ENCODE measurements at regions not wholly inside any gene's neighbourhood (a gene's known extent, or its start where the extent isn't known, plus 50 kb on each side); places are given as distances from the start of the nearest gene placed in this dataset.

DNA sequence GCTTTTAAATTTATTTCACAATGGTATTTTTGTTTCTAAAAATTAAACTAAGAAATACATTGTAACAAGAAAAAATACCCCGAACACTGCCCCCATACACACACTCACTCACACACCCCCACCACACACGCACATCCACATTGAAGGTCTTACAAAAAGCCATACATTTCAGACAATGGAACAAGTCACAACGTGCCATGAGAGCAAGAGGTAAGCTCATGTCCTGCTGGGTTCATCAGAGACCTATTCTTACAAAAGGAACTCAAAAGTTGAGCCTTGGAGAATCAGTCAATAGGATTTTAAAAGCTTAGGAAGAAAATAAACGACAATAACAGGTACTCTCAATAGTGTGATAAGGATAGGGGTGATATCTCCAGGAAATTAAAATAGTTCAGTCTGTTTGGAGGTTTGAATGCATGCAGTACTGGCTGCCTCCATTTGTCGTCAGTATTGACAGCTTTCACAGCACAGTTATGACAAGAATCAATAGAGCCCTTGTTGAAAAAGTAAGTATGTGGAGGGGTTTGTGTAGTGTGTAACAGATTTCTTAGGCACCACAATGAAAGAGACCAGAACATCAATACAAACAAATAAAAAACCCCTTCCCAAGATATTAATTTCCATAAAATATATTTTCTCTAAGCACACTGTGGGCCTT, 1826.2 kb upstream of the CDH6 start:
- DNase-seq, result no peak

DNA sequence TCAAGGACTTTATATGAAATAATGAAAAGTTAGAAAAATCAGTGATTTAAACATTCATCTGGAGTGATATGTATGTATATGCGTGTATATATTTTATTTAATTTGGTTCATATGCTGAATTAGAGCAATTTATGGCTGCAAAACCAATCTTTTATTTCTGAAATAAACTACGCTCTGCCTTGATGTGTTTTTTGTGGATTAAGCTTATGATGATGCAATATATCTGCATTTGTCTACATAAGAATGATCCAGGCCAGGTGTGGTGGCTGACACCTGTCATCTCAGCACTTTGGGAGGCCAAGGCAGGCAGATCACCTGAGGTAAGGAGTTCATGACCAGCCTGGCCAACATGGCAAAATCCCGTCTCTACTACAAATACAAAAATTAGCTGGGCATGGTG, 1842.3 kb upstream of the CDH6 start:
- no peak for DNase-seq

DNA sequence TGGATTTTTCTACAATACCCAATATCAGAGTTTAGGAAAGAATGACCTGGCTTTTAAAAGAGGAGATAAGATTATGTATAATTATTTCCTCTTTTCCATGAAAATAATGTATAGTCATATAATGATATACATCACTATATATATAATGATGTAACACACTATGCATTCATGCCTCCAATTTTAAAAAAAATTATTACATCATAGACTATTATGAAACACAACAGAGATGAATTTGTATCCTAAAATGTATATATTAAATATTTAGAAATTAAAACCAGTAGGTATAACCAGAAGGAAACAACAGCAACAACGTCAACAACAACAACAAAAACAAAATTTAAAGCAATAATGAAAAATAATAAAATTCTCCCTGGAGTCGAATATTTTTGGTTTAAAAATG, 1856.5 kb upstream of the CDH6 start:
- no peak for DNase-seq

DNA sequence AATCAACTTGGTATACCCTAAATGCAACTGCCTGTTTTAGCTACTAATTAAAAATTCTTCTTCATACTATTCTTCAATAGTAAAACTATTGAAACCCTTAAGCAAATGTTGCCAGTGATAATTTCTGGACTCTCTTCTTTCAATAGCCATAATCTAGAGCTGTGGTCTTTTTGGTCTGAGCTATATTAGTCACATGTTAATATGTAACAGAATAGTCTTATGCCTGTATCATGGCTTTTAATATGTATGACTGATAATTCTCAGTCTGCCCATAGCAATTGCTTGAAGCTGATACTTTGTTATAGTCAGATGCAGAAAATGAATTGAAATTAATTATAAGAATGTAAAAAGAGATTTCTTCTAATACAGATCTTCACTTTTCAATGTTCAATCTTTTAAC, 1871.9 kb upstream of the CDH6 start:
- DNase-seq, result no peak

DNA sequence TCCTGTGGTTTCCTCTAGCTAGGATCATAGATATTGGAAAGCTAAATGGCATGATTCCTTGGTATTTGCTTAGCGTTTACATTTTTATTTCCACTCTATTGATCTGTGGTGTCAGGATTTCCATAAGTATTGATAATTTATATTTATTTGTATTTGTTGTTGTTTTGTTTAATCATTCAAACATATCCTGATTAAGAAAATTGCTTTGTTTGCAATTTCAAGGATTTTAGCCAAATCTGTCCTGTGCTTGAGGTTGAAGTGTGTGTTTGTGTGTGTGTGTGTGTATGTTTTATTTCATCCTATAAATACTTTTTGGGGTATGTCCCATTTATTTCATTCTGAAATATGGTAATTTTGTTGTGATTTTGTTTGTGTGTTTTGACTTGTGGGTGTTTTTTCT, 1884.1 kb upstream of the CDH6 start:
- DNase-seq, result no peak

DNA sequence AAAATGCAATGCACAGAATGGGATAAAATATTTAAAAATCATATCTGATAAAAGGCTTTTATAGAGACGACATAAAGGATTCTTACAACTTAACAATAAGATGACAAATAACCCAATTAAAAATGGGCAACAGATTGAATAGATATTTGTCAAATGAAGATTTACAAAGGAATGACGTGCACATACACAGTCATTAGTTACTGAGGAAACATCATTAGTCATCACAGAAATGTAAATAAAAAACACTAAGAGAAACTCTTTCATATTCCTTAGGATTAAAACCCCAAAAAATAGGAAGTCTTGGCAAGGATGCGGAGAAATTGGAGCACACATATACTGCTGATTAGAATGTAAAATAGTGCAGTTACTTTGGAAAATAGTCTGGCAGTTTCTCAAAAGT, 1886.0 kb upstream of the CDH6 start:
- no peak for DNase-seq

DNA sequence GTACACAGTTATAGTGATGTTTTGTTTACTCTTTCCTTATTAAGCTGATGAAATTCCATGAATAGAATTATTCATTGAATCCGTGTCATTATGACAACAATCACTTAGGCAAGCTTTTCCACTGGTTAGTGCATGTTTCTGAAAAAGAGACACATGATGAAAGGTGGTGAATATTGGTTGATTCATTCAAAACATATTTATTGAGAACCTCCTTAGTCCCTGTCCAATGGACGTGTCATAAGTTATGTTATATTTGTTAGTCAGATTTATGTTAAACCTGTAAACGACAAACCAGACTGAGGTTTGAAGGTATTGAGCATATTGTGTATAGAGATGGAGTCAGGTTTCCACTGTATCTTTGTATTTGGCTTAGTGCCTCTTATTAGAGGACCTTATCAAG, 1888.9 kb upstream of the CDH6 start:
- no peak for DNase-seq

DNA sequence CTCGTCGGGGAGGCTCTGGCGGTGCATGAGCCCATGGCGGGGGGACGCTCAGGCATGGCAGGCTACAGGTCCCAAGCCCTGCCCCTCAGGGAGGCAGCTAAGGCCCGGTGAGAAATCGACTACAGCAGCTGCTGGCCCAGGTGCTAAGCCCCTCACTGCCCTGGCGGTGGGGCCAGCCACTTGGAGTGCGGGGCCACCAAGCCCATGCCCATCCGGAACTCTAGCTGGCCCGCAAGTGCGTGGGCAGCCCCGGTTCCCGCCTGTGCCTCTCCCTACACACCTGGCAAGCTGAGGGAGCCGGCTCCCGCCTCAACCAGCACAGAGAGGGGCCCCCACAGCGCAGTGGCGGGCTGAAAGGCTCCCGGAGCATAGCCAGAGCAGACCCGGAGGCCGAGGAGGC, 1896.9 kb upstream of the CDH6 start:
- DNase-seq, result no peak

DNA sequence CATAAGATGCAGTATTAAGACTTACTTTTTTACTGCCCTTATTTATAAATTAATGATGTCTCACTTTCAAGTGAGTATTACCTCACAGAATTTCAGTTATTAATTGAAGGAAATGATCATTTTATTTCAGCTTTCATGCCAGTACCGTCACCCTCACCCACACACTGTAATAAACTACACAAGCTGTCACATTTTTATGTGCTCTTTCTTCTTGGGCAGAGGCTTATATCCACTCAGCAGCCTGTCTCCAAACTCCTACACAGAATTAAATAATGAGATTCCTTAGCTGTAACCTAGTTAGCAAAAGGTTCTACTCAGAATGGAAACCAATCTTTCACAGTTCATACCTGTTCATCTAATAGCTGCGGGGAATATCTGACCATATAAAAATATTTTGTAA, 1915.8 kb upstream of the CDH6 start:
- DNase-seq, result no peak

DNA sequence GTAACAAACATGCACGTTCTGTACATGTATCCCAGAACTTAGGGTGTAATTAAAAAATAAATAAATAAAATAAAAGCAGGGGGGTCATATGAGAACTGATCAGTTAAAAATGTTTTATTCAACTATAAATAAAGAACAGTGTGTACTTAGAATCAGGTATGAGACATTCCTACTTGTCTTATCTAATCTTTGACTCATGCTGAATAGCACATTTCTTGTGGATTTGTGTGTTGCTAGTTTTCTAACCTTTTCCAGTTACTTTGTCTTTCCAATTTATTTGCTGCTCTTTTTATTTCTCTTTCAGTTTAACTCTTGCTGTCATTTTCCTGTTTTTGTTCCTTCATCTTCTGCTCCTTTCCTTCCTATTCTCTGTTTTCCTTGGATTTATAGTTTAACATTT, 1917.1 kb upstream of the CDH6 start:
- DNase-seq, result no peak

DNA sequence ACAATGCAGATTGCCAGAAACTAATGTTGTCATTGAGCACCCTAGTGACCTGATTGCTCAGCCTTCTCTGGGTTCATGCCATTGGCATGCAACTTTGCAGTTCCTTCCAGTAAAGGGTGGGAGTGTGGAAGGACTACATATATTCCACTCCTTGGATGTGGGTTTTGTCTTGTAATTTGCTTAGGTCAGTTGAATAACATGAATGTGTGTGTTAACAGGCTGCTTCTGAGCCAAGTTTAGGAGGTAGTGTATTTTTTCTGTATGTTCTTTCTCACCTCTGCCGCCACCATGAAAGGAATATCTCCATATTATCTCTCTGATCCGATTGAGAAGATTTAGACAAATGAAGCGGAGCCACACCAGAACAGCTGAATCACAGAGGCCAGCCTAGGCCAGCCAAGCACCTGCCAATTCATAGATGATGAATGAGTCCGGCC, 1929.6 kb upstream of the CDH6 start:
- no peak for DNase-seq

DNA sequence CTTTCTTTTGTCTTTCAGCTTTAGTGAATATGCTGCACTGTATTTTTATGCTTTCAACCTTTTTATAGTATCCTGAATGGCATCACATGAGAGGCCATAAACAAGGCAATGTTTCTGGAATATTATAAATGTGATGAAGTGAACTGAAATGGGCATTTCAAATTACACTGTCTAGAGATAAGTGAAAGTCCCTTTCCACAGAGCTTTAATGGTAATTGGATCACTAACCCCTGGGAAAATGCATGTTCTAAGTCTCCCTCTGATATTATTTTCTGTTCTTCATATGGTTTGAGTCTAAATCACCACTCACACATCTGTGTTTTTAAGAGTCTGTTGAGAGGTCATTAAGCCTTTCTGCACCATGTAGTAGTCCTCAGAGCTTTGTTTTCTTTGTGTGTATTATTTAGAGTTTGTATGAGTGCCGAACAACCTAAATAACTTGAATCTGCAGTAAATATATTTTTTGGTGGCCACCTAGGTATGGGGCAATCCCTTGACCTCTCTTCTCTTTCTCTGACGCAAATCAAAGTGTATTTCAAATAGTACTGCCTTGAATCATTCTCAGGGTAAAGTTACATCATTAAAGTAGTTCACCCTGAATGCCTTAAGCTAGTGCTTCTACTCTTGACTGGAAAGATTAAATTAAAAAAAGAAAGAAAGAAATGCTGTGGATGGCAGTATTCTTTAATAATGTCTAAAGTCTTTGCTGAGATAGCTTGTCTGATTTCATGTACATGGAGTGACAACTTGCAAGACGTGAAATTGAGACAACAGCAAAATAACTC, 1931.0 kb upstream of the CDH6 start:
- no peak for DNase-seq

DNA sequence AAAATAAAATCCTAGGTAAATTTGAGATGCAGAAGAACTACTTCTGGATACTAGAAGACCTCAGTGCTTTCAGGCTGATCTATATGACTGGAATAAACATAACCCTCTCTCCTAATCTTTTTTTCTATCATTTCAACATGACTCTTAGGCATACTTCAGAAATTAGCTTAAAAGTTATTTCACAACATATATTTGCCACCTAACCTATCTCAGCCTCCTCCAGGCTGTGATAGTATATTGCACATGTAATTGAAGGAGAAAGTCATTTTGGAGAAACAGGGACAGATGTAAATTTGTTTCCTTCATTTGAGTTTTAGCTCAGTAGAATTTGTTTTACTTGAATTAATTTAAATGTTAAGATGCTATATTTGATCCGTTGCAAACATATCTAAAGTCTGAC, 1932.3 kb upstream of the CDH6 start:
- DNase-seq, result no peak

DNA sequence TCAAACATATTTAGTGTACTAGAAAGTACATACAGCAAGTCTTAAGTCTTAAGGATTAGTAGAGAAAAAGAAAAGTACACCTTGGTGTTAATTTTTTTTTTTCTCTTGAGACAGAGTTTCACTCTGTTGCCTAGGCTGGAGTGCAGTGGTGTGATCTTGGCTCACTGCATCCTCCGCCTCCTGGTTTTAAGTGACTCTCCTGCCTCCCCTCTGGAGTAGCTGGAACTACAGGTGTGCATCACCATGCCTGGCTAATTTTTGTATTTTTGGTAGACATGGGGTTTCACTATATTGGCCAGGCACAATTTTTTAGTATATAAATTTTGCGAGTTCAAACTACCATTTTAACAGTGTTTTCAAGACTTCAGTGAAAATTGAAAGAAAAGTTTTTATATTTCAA, 1941.1 kb upstream of the CDH6 start:
- DNase-seq, result no peak

DNA sequence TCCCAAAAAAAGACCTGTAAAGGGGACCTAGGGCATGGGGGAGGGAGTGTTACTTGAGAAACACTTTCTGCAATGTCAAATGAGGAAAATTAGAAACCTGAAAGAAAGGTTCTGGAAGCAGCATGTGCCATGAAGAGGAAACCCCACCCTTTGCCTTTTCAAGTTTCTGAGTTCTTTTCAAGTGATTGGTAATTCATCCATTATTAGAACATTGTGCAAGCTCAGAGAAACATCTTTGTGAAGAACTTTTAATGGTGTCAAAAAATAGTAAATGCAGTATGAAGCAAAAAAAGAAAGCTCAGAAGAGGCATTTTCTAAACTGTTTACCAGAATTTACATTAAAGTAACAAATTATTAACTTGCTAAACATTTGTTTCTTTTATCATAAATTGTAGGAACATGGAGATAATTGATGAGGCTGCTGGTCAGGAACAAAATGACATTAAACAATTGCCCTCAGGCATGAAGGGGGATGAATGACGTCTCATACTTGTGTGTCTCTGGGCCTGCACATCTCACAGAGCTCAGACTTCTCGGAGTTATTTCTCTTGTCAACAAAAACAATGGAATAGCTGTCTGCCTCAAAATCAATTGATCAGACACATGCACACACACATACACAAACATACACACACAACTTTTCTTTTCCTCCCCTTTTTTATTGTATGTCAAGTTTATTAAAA, 1946.0 kb upstream of the CDH6 start:
- DNase-seq, result no peak

DNA sequence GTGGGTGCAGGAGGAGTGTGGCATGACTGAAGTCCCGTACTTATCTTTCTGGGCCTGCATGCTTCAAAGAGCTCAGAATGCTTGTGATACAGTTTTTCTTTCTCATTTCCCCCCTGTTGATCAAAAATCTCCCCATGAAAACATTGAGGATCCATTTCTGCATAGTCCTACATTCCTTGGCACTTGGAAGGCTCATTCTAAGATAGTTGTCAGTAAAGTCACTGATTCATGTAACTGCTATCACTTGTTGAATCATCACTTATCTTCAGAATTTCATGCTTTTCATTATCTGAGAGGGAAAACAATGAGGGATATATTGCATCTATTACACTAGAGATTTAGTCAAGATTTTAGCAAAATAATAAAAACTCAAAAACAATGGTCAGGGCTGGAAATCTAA, 1953.1 kb upstream of the CDH6 start:
- DNase-seq, result no peak

DNA sequence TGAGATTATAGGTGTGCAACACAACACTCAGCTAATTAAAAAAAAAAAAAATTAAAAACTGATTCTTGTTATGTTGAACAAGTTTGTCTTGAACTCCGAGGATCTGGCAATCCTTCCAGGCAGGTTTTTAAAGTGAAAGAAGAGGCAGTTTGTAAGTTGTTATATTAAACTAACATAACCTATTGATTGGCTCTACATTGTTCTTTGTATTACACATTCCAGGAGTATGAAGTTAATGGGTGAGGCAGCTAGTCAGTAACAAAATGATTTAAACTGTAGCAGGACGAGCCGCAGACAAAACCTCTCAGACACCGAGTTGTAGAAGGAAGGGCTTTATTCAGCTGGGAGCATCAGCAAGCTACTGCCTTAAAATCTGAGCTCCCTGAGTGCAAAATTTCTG, 1953.9 kb upstream of the CDH6 start:
- no peak for DNase-seq

DNA sequence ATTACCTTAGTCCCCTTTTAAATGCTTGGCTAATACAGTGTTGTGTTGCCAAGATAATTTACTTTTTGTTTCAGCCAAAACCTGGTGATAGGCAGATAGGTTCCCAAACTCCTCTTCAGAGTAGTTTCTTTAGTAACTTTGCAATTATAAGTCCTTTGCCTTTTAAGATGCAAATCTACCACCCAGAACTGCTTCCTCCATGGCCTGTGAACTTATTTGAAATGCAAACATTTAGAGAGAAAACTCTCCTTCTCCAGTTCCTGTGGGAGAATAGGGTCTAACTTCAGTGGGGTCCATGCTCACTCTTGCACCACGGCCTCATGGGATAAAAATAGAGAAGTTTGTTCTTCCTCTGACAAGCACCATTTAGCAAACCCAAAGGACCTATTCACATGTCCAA, 1955.4 kb upstream of the CDH6 start:
- no peak for DNase-seq

DNA sequence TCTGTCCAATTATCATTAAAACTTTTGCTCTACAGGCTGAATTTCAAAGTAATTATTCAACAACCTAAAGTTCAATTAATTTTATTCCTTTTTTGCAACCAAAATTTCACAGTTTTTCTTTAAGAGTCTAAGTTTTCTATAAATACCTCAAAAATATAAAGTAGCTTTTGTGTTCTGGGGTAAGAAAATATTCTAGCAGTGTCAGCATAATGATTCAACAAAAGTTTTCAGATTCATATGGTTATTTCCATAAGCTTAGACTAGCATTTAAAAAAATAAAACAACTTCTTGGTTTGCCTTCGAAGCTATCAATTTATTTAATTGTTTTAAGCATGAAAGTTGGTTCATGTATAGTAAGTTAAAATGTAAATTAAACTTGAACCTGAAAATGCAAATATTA, 1962.3 kb upstream of the CDH6 start:
- no peak for DNase-seq

DNA sequence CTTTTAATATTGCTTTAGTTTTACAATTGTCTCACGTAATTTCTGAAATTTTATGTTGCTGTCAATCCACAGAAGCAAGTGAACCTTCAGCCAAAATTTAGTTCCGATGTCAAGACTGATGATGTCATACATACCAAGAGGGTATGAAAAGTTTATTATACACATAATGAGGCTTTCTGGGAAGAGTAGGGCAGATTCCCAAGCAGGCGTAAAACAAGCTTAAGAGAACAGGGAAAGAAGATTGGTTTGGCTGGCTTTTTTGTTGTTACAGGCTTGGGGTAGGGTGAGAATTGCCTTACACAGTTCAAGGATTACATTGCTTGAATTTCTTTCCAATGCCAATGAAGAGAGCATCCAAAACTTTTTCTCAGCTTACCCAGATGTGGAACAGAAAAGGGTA, 1962.9 kb upstream of the CDH6 start:
- no peak for DNase-seq

DNA sequence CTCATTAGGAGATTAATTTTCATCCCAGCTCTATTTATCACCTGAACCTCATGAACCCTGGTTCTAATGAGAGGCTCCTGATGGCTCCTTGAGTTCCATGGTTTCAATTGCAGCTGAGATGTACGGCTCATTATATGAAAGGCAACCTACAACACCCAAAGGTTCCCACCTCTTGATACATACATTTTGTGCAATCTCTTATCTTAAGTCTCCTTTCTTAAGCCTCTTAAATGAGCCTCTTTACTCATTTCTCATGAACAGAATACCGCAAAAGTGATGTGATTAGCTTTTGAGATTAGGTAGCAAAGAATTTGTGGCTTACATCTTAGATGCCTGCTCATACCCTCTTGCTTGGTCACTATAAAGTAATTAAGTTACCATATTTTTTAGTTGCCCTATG, 1964.0 kb upstream of the CDH6 start:
- no peak for DNase-seq

DNA sequence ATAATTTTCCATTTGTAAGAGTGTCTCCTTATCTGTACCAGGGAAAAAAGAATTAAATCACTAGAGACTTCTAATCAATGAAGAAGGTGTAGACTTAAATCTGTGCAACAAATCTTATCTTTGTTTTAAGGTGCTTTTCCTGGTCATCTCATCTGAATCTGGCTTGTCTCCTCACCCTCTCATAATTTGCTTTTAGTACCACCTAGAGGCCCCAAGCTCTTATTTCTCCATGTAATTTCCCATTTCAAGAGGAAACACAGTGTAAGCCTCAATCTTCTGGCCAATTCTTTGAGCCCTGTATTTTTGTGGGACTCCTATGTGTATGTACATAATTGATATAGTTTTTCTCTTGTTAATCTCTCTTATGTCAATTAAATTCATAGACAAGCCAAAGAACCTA, 1975.3 kb upstream of the CDH6 start:
- no peak for DNase-seq

DNA sequence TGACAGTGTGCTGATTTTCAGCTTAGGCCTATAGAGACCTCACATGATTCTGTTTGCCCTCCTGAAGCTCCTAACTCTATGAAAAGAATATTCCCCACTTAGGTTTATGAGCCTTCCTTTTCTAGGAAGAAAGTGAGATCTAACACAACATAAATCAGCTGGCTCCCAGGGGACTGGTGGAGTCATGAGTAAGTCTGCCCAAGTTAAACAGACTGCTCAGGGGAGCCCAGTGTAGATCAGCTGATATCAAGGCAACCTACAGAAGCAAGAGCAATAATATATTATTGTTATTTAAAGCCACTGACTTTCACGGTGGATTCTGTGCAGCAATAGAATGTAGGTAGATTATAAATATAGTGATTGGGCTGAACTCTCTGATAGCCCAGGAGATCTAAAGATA, 1978.6 kb upstream of the CDH6 start:
- no peak for DNase-seq

DNA sequence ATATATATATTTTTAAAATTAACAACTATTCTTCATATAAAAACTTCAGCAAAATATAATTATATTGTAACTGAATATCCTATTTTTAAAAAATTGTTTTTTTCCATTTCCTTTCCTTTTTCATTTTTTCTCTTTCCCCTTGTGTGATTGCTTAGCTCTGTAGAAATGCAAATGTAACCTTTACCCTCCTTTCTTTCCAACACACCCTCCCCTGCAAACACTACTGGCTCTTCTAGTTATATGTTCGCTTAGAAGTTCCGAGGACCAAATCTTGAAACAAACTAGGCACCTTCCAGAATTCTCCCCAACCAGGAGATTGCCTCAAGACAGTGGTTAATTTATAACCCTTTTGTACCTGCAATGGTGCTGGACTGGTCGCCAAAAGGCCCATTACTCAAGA, 1980.0 kb upstream of the CDH6 start:
- DNase-seq, result no peak
